K562 (cell line): ENCODE measurements at regions not wholly inside any gene's neighbourhood (a gene's known extent, or its start where the extent isn't known, plus 50 kb on each side); places are given as distances from the start of the nearest gene placed in this dataset.

Experiments used
- CREB5 ChIP-seq: fragments of 250-450 bp; sonication (Bioruptor Pico); IDR thresholded peaks from 2 replicates; pipeline ENCODE4 v1.5.0; 2020; ENCODE audit warnings: mild to moderate bottlenecking
- FOXJ2 ChIP-seq: fragments of 200-800 bp; sonication (Bioruptor generic); IDR thresholded peaks from 2 replicates; pipeline ENCODE4 v1.6.1; 2016; ENCODE audit warnings: missing genetic modification characterization, missing compliant biosample characterization
- FOXM1 ChIP-seq, 2 experiments: fragments of 450-650 bp in 1 of 2; sonication (generic) in 1 of 2; formaldehyde crosslinking in 1 of 2; IDR thresholded peaks; 2 replicates each; pipeline versions ENCODE4 v1.6.1 to v1.9.0; 2017 to 2022; ENCODE audit warnings: low read depth in 2 of 2, mild to moderate bottlenecking in 2 of 2, missing genetic modification reagents in 1 of 2, moderate library complexity in 1 of 2
- GTF2B ChIP-seq: IDR thresholded peaks from 2 replicates; pipeline ENCODE4 v1.6.1; 2011; ENCODE audit not compliant: insufficient read length; ENCODE audit errors: extremely low read depth
- HBP1 ChIP-seq: fragments of 450-650 bp; formaldehyde crosslinking; IDR thresholded peaks from 2 replicates; pipeline ENCODE4 v1.4.0; 2022; ENCODE audit warnings: missing genetic modification characterization
- HCFC1 ChIP-seq: IDR thresholded peaks from 2 replicates; pipeline ENCODE4 v1.6.1; 2012; ENCODE audit warnings: low read depth, low read length, improper control_type of control experiment
- ILF3 ChIP-seq: fragments of 450-650 bp; IDR thresholded peaks from 2 replicates; pipeline ENCODE4 v1.6.1; 2018; ENCODE audit warnings: antibody characterized with exemption, mild to moderate bottlenecking, moderate library complexity, borderline replicate concordance
- NFATC3 ChIP-seq: fragments of 450-650 bp; IDR thresholded peaks from 2 replicates; pipeline ENCODE4 v1.6.1; 2017; ENCODE audit warnings: mild to moderate bottlenecking
- NFE2L1 ChIP-seq: fragments of 450-650 bp; IDR thresholded peaks from 2 replicates; pipeline ENCODE4 v1.6.1; 2016; ENCODE audit warnings: missing genetic modification characterization, low read depth, mild to moderate bottlenecking, missing compliant biosample characterization, moderate library complexity, borderline replicate concordance
- NUFIP1 ChIP-seq: fragments of 450-650 bp; IDR thresholded peaks from 2 replicates; pipeline ENCODE4 v1.6.1; 2018; ENCODE audit not compliant: partially characterized antibody
- PHF21A ChIP-seq: fragments of 450-650 bp; IDR thresholded peaks from 2 replicates; pipeline ENCODE4 v1.6.1; 2017; ENCODE audit warnings: low read depth, borderline replicate concordance
- PTTG1 ChIP-seq: fragments of 450-650 bp; IDR thresholded peaks from 2 replicates; pipeline ENCODE4 v1.6.1; 2016; ENCODE audit warnings: low read depth, mild to moderate bottlenecking, missing genetic modification characterization, missing compliant biosample characterization
- SIRT6 ChIP-seq: IDR thresholded peaks from one replicate; pipeline ENCODE4 v1.6.1; 2012; ENCODE audit warnings: low read depth, mild to moderate bottlenecking, control low read depth, inconsistent platforms, low read length, moderate library complexity
- SMAD3 ChIP-seq: fragments of 450-650 bp; formaldehyde crosslinking; conservative IDR thresholded peaks from 2 replicates; pipeline ENCODE4 v1.4.0; 2020; ENCODE audit warnings: mild to moderate bottlenecking
- SOX6 ChIP-seq: fragments of 450-650 bp; IDR thresholded peaks from 2 replicates; pipeline ENCODE4 v1.6.1; 2014; ENCODE audit warnings: mild to moderate bottlenecking
- TAL1 ChIP-seq: fragments of 450-650 bp; IDR thresholded peaks from 2 replicates; pipeline ENCODE4 v1.6.1; 2016; ENCODE audit warnings: mild to moderate bottlenecking
- TCF15 ChIP-seq: fragments of 250-450 bp; sonication (Bioruptor Pico); IDR thresholded peaks from 2 replicates; pipeline ENCODE4 v1.8.0; 2022; ENCODE audit warnings: moderate library complexity, mild to moderate bottlenecking, inconsistent platforms
- ZBTB43 ChIP-seq: sonication (generic); formaldehyde crosslinking; IDR thresholded peaks from 2 replicates; pipeline ENCODE4 v1.8.0; 2023; ENCODE audit warnings: mild to moderate bottlenecking, missing genetic modification reagents
- ZNF277 ChIP-seq: fragments of 250-450 bp; sonication (Bioruptor Pico); IDR thresholded peaks from 2 replicates; pipeline ENCODE4 v1.8.0; 2022; ENCODE audit warnings: inconsistent platforms, mild to moderate bottlenecking, moderate library complexity, borderline replicate concordance
- ZNF583 ChIP-seq: fragments of 250-450 bp; sonication (Bioruptor Pico); IDR thresholded peaks from 2 replicates; pipeline ENCODE4 v1.4.0; 2020
- ZNF586 ChIP-seq: fragments of 450-650 bp; formaldehyde crosslinking; conservative IDR thresholded peaks from 2 replicates; pipeline ENCODE4 v1.4.0; 2020; ENCODE audit warnings: mild to moderate bottlenecking, moderate library complexity
- ZNF780A ChIP-seq: fragments of 250-450 bp; sonication (Bioruptor Pico); IDR thresholded peaks from 2 replicates; pipeline ENCODE4 v1.5.0; 2021; ENCODE audit warnings: mild to moderate bottlenecking
- ZZZ3 ChIP-seq: fragments of 450-650 bp; IDR thresholded peaks from 2 replicates; pipeline ENCODE4 v1.6.1; 2016; ENCODE audit warnings: antibody characterized with exemption, mild to moderate bottlenecking, moderate library complexity

GRCh38 chr2:12448846-12449505 is 267.8 kb upstream of the TRIB2 start (continued):
- TF ChIP-seq HBP1 (CRISPR knock-in tag) = no peak
- TF ChIP-seq SIRT6 = no peak
- TF ChIP-seq FOXJ2 (tag) = no peak
- TF ChIP-seq ZZZ3 = no peak
- TF ChIP-seq TCF15 = no peak
- TF ChIP-seq ZNF583 (CRISPR knock-in tag) = no peak
- peak; percentile 73 for TF ChIP-seq SOX6
- no peak for TF ChIP-seq ILF3
- no peak for TF ChIP-seq ZNF780A (CRISPR knock-in tag)
- no peak for TF ChIP-seq GTF2B
- TF ChIP-seq TAL1 = peak; percentile 69
- TF ChIP-seq ZNF586 (CRISPR knock-in tag) = no peak
- no peak for TF ChIP-seq NFE2L1
- no peak for TF ChIP-seq SMAD3 (CRISPR knock-in tag)
- TF ChIP-seq ZBTB43 (CRISPR knock-in tag) = no peak
- no peak for TF ChIP-seq NUFIP1
- TF ChIP-seq PHF21A = no peak
- TF ChIP-seq PTTG1 (tag) = no peak
- no peak for TF ChIP-seq NFATC3
- no peak for TF ChIP-seq CREB5 (CRISPR knock-in tag)
- no peak for TF ChIP-seq ZNF277
- peak; percentile 64; the same call in 1 of the 2 replicates for TF ChIP-seq FOXM1 (IDR thresholded peaks at IDR 0.05; ENCODE audit: low read depth)
- no peak for TF ChIP-seq FOXM1 (CRISPR knock-in tag; IDR thresholded peaks at IDR 0.05; ENCODE audit: low read depth)
- TF ChIP-seq HCFC1 = no peak
